GM19324 (cell line): ENCODE measurements at regions not wholly inside any gene's neighbourhood (a gene's known extent, or its start where the extent isn't known, plus 50 kb on each side); places are given as distances from the start of the nearest gene placed in this dataset.
"Not testable (repeated sequence)": the region's sequence is repeated elsewhere in the genome, so short reads cannot be mapped to it uniquely, and the experiment has no call there.

ENCODE experiments used
- ATAC-seq: cut with Tn5 transposase; IDR thresholded peaks from one replicate; pipeline ENCODE4 v1.9.1; 2021; ENCODE audit warnings: mild to moderate bottlenecking, moderate library complexity; ENCODE audit not compliant: unreplicated experiment, low FRiP score

GRCh38 chr5:98163796-98164493 is 609.5 kb upstream of the RGMB start:
- no peak for ATAC-seq

GRCh38 chr5:98168871-98169270 is 604.6 kb upstream of the RGMB start:
- ATAC-seq, result no peak

- no peak for ATAC-seq
Observed at GRCh38 chr5:98170994-98171393, 602.5 kb upstream of the RGMB start.

GRCh38 chr5:98173334-98173733 is 600.1 kb upstream of the RGMB start:
- ATAC-seq, result no peak

- ATAC-seq, result no peak
Observed at GRCh38 chr5:98175474-98175873, 598.0 kb upstream of the RGMB start.

GRCh38 chr5:98179791-98180755 is 593.4 kb upstream of the RGMB start:
- no peak for ATAC-seq

GRCh38 chr5:98186128-98186527 is 587.3 kb upstream of the RGMB start:
- ATAC-seq, result no peak

GRCh38 chr5:98187945-98188344 is 585.5 kb upstream of the RGMB start:
- ATAC-seq, result no peak

GRCh38 chr5:98190344-98190743 is 583.1 kb upstream of the RGMB start:
- ATAC-seq, result not testable (repeated sequence)

- ATAC-seq, result no peak
Observed at GRCh38 chr5:98193921-98194760, 579.3 kb upstream of the RGMB start.

- ATAC-seq, result no peak
Observed at GRCh38 chr5:98200726-98201541, 572.5 kb upstream of the RGMB start.

GRCh38 chr5:98204798-98205197 is 568.7 kb upstream of the RGMB start:
- no peak for ATAC-seq

GRCh38 chr5:98205691-98206461 is 567.6 kb upstream of the RGMB start:
- no peak for ATAC-seq

GRCh38 chr5:98206566-98206965 is 566.9 kb upstream of the RGMB start:
- ATAC-seq, result no peak

GRCh38 chr5:98209418-98209817 is 564.0 kb upstream of the RGMB start:
- ATAC-seq, result no peak

GRCh38 chr5:98214240-98215051 is 559.0 kb upstream of the RGMB start:
- no peak for ATAC-seq

GRCh38 chr5:98217138-98217537 is 556.3 kb upstream of the RGMB start:
- ATAC-seq, result no peak

- ATAC-seq, result no peak
Observed at GRCh38 chr5:98218838-98219237, 554.6 kb upstream of the RGMB start.
